Peyer's patch (tissue), 4 donors: ENCODE measurements at regions not wholly inside any gene's neighbourhood (a gene's known extent, or its start where the extent isn't known, plus 50 kb on each side); places are given as distances from the start of the nearest gene placed in this dataset.

Experiments used
- POLR2A ChIP-seq, 2 donors: fragments of 450-650 bp; IDR thresholded peaks; one replicate each; pipeline ENCODE4 v1.5.1; 2017; ENCODE audit warnings: antibody characterized with exemption in 2 of 2, mild to moderate bottlenecking in 2 of 2, moderate library complexity in 2 of 2
- TF ChIP-seq, protein P1 (sequence below), 6 experiments: fragments of 450-650 bp in 4 of 6; fragments of 200-600 bp in 2 of 6; sonication (generic) in 1 of 6; IDR thresholded peaks; one replicate each; pipeline ENCODE4 v1.5.1; 2017 to 2019; ENCODE audit warnings: antibody characterized with exemption in 6 of 6, mild to moderate bottlenecking in 3 of 6, moderate library complexity in 1 of 6

DNA sequence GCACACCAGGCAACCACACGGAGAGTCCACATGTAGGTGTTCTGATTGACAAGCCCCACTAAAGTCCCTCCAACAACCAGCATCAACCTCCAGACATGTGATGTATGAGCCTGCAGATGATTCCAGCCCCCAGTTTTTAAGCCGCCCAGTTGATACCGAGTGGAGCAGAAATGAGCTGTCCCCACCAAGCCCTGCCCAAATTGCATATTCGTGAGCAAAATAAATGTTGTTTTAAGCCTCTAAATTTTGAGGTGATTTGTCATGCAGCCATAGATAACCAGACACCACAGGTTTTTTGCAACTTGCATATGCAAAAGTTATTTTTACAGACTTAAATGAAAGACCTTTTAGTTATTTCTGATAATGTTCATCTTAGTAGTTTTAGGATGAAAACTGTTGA is 187.7 kb downstream of the PIK3R1 start:
- TF ChIP-seq, protein P1, sequence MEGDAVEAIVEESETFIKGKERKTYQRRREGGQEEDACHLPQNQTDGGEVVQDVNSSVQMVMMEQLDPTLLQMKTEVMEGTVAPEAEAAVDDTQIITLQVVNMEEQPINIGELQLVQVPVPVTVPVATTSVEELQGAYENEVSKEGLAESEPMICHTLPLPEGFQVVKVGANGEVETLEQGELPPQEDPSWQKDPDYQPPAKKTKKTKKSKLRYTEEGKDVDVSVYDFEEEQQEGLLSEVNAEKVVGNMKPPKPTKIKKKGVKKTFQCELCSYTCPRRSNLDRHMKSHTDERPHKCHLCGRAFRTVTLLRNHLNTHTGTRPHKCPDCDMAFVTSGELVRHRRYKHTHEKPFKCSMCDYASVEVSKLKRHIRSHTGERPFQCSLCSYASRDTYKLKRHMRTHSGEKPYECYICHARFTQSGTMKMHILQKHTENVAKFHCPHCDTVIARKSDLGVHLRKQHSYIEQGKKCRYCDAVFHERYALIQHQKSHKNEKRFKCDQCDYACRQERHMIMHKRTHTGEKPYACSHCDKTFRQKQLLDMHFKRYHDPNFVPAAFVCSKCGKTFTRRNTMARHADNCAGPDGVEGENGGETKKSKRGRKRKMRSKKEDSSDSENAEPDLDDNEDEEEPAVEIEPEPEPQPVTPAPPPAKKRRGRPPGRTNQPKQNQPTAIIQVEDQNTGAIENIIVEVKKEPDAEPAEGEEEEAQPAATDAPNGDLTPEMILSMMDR (IDR thresholded peaks at IDR 0.05): no peak
- TF ChIP-seq POLR2A (IDR thresholded peaks at IDR 0.05): no peak
